ENCODE measurements at regions not wholly inside any gene's neighbourhood (a gene's known extent, or its start where the extent isn't known, plus 50 kb on each side); places are given as distances from the start of the nearest gene placed in this dataset.

- TF ChIP-seq CTCF (IDR thresholded peaks at IDR 0.05) (no peak), POLR2A (IDR thresholded peaks at IDR 0.05) (no peak)
Observed at GRCh38 chr12:38253778-38254177, 62.8 kb upstream of the ALG10B start.

All from tibial nerve (tissue), 3 donors.